ENCODE measurements at regions not wholly inside any gene's neighbourhood (a gene's known extent, or its start where the extent isn't known, plus 50 kb on each side); places are given as distances from the start of the nearest gene placed in this dataset.

DNA sequence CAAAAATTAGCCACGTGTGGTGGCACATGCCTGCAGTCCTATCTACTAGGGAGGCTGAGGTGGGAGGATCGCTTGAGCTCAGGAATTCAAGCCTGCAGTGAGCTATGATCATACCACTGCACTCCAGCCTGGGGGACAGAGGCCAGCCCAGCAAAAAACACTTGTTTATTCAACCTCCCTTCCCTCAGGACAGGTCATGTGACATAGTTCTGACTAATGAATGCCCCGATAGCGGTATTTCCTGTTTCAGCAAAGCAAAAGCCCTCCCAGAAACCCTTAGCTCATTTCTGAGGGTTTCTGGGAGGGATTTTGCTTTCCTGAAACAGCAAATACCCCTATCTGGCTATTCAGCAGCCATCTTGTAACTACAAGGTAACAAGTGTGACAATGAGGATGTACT is 157.1 kb downstream of the GATA3 start:
- Mint-ChIP-seq H3K27ac (ENCODE audit: unreplicated experiment) (no peak overlapping the region), H3K9me3 (ENCODE audit: unreplicated experiment) (no peaks in the 10 kb centered on the region), H3K4me1 (ENCODE audit: unreplicated experiment) (peaks cover 3% of the 10 kb centered on the region), H3K4me3 (ENCODE audit: unreplicated experiment) (no peak overlapping the region), H3K36me3 (ENCODE audit: low read depth, unreplicated experiment) (no peaks in the 10 kb centered on the region), H3K27me3 (ENCODE audit: unreplicated experiment) (no peaks in the 10 kb centered on the region)
- DNase-seq (ENCODE audit: low spot score) = no peak
- no peak for TF ChIP-seq CTCF (IDR thresholded peaks at IDR 0.05; ENCODE audit: unreplicated experiment)

DNA sequence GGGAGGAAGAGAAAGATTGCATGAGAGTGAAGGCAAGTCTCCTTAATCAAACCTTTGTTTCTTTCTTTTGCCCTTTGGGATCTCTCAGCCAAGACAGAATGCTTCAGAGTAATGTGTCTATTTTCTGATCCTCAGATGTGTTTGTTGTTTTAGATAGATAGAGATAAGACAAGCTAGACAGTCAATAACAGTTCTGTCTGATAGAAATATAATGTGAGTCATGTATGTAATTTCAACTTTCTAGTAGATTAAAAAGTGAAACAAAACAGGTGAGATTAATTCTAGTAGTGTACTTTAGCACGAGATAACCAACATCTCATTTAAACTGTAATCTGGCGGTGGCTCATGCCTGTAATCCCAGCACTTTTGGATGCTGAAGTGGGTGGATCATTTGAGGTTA is 159.2 kb downstream of the GATA3 start:
- Mint-ChIP-seq H3K27me3 (ENCODE audit: unreplicated experiment) (no peaks in the 10 kb centered on the region), H3K36me3 (ENCODE audit: low read depth, unreplicated experiment) (no peaks in the 10 kb centered on the region), H3K27ac (ENCODE audit: unreplicated experiment) (no peak overlapping the region), H3K4me1 (ENCODE audit: unreplicated experiment) (peaks cover 3% of the 10 kb centered on the region), H3K9me3 (ENCODE audit: unreplicated experiment) (no peaks in the 10 kb centered on the region), H3K4me3 (ENCODE audit: unreplicated experiment) (no peak overlapping the region)
- no peak for DNase-seq (ENCODE audit: low spot score)
- TF ChIP-seq CTCF (IDR thresholded peaks at IDR 0.05; ENCODE audit: unreplicated experiment) = no peak

- TF ChIP-seq CTCF (IDR thresholded peaks at IDR 0.05; ENCODE audit: unreplicated experiment) = no peak
- H3K27me3 Mint-ChIP-seq (ENCODE audit: unreplicated experiment) = no peaks in the 10 kb centered on the region
Measured at GRCh38 chr10:8214587-8214986, 160.1 kb downstream of the GATA3 start.

DNA sequence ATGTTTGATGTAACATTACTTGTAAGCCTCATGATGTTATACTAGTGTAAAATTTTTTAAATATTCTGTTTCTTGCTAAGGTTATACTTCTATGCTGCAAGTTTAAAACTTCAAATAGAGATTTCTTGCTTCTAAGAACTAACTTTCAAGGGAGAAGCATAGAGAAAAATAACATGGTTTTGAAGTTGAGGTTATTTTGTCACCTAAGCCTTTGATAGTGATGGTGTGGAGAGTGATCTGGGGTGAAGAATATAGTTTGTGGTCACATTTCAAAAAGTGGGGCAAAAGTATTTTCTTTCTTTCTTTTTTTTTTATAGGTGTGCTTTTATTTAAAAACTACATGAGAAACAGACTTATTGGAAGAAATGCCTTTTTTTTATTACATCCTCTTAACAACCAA is 162.4 kb downstream of the GATA3 start:
- H3K4me1 Mint-ChIP-seq (ENCODE audit: unreplicated experiment) = peaks cover 3% of the 10 kb centered on the region
- no peak for DNase-seq (ENCODE audit: low spot score)
- no peaks in the 10 kb centered on the region for H3K36me3 Mint-ChIP-seq (ENCODE audit: low read depth, unreplicated experiment)
- no peak overlapping the region for H3K27ac Mint-ChIP-seq (ENCODE audit: unreplicated experiment)
- no peaks in the 10 kb centered on the region for H3K27me3 Mint-ChIP-seq (ENCODE audit: unreplicated experiment)
- TF ChIP-seq CTCF (IDR thresholded peaks at IDR 0.05; ENCODE audit: unreplicated experiment) = no peak
- no peaks in the 10 kb centered on the region for H3K9me3 Mint-ChIP-seq (ENCODE audit: unreplicated experiment)
- no peak overlapping the region for H3K4me3 Mint-ChIP-seq (ENCODE audit: unreplicated experiment)

More at GRCh38 chr10:8214587-8214986, 160.1 kb downstream of the GATA3 start:
- DNase-seq (ENCODE audit: low spot score) = no peak
- no peak overlapping the region for H3K27ac Mint-ChIP-seq (ENCODE audit: unreplicated experiment)
- H3K9me3 Mint-ChIP-seq (ENCODE audit: unreplicated experiment) = no peaks in the 10 kb centered on the region
- no peak overlapping the region for H3K4me3 Mint-ChIP-seq (ENCODE audit: unreplicated experiment)
- no peaks in the 10 kb centered on the region for H3K36me3 Mint-ChIP-seq (ENCODE audit: low read depth, unreplicated experiment)
- H3K4me1 Mint-ChIP-seq (ENCODE audit: unreplicated experiment) = peaks cover 3% of the 10 kb centered on the region

- H3K9me3 Mint-ChIP-seq (ENCODE audit: unreplicated experiment) = no peaks in the 10 kb centered on the region
- no peak for TF ChIP-seq CTCF (IDR thresholded peaks at IDR 0.05; ENCODE audit: unreplicated experiment)
- no peaks in the 10 kb centered on the region for H3K36me3 Mint-ChIP-seq (ENCODE audit: low read depth, unreplicated experiment)
- H3K27me3 Mint-ChIP-seq (ENCODE audit: unreplicated experiment) = peaks cover 2% of the 10 kb centered on the region
- H3K27ac Mint-ChIP-seq (ENCODE audit: unreplicated experiment) = no peak overlapping the region
- no peak for DNase-seq (ENCODE audit: low spot score)
- H3K4me1 Mint-ChIP-seq (ENCODE audit: unreplicated experiment) = no peaks in the 10 kb centered on the region
- H3K4me3 Mint-ChIP-seq (ENCODE audit: unreplicated experiment) = no peak overlapping the region
Measured at GRCh38 chr10:8221451-8221850, 167.0 kb downstream of the GATA3 start.
